ENCODE measurements at regions not wholly inside any gene's neighbourhood (a gene's known extent, or its start where the extent isn't known, plus 50 kb on each side); places are given as distances from the start of the nearest gene placed in this dataset.

DNA sequence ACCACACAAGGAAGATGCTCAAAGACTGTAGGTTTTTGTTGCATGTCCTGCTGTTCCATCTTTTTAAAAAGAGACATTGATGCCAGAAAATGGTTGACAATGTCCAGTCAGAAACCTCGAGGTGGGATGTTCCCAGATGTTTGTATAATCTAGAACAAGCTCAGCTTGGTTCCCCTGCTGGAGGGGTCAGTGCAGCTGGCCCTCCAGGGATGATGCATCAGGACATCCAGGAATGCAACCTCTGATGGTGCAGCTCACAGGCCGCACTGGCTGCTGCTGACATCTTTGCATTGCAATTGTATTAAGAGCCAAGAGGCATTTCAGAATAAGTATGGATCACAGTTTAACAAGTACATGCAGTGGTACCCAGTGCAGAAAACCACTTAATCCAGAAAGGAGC lies 122.4 kb downstream of the MED10 start:
- no peak for TF ChIP-seq POLR2A (IDR thresholded peaks at IDR 0.05)
- TF ChIP-seq, protein P1, sequence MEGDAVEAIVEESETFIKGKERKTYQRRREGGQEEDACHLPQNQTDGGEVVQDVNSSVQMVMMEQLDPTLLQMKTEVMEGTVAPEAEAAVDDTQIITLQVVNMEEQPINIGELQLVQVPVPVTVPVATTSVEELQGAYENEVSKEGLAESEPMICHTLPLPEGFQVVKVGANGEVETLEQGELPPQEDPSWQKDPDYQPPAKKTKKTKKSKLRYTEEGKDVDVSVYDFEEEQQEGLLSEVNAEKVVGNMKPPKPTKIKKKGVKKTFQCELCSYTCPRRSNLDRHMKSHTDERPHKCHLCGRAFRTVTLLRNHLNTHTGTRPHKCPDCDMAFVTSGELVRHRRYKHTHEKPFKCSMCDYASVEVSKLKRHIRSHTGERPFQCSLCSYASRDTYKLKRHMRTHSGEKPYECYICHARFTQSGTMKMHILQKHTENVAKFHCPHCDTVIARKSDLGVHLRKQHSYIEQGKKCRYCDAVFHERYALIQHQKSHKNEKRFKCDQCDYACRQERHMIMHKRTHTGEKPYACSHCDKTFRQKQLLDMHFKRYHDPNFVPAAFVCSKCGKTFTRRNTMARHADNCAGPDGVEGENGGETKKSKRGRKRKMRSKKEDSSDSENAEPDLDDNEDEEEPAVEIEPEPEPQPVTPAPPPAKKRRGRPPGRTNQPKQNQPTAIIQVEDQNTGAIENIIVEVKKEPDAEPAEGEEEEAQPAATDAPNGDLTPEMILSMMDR (IDR thresholded peaks at IDR 0.05): no peak
